HG02943 (cell line): ENCODE measurements at regions not wholly inside any gene's neighbourhood (a gene's known extent, or its start where the extent isn't known, plus 50 kb on each side); places are given as distances from the start of the nearest gene placed in this dataset.

Experiments
- ATAC-seq: cut with Tn5 transposase; IDR thresholded peaks from one replicate; pipeline ENCODE4 v1.9.1; 2021; ENCODE audit warnings: mild to moderate bottlenecking, low read depth, moderate library complexity; ENCODE audit not compliant: unreplicated experiment

- ATAC-seq, result peak; percentile 68
Measured at GRCh38 chr5:100479079-100479688, 56.0 kb upstream of the FAM174A start.

DNA sequence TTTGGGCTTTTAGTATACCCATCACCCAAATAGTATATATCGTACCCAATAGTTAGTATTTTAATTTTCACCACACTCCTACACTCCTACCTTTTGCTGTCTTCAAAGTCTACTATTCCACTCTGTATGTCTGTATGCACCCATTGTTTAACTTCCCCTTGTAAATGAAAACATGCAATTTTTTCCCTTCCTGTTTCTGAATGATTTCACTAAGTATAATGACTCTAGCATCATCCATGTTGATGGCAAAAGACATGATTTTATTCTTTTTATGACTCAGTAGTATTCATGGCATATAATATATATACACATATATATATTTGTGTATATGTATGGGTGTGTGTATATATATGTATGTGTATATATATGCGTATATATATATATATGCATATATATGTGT, 63.1 kb upstream of the FAM174A start:
- ATAC-seq, result no peak

GRCh38 chr5:100469767-100470166, 65.4 kb upstream of the FAM174A start:
- peak; percentile 98 for ATAC-seq

DNA sequence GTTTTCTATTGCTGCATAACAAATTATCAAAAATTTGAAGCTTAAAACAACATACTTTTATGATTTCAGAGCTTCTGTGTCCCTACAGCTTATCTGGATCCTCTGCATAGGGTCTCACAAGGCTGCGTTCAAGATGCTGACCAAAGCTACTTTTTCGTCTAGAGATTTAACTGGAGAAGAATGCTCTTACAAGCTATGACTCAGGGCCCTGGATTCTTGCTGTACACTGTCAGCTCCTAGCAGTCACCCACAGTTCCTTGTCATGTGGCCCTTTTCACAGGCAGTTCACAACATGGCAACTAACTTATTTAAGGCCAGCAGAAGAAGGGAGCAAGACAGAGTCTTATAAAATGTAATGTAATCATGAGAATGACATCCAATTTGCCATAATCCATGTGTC, 70.8 kb upstream of the FAM174A start:
- ATAC-seq, result no peak

DNA sequence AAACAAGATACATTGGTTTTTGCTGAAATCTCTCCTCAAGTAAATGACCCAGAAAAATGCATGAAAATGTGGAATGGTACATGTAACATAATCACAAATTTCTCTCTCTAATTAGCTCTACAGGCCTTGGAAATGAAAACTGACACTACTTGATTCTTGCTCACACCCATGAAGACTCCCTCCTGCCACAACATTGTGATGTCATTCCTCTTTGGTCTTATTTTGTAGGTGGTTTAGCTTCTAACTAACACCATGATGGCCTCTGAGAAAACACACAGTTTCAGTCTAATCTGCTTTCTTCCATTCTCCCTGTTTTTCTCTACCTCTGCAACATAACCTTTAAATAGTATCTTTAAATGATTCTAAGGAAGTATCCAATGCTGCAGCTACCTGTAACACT, 78.6 kb upstream of the FAM174A start:
- no peak for ATAC-seq

GRCh38 chr5:100452126-100452525, 83.0 kb upstream of the FAM174A start:
- no peak for ATAC-seq

DNA sequence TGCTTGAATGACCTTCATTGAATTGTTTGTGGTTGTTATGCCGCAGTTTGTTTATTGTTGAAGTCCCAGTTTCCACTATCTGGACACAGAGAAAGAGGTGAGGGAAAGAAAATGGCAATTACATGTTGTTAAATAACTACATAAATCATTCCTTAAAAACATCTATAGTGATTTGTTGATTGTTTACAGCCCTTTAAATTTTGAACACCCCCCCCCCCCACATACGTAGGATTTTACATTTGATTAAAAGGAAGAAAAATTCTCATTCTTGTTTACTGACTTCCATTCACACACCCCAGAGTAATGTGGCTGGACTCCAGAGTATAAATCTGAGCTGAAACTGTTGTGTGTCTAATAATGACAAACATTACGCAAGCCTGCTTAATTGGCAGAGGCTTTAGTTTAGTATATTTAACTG, 87.1 kb upstream of the FAM174A start:
- ATAC-seq, result no peak

GRCh38 chr5:100446879-100447430, 88.2 kb upstream of the FAM174A start:
- no peak for ATAC-seq

GRCh38 chr5:100444961-100445360, 90.2 kb upstream of the FAM174A start:
- no peak for ATAC-seq

GRCh38 chr5:100434815-100435214, 100.4 kb upstream of the FAM174A start:
- no peak for ATAC-seq

DNA sequence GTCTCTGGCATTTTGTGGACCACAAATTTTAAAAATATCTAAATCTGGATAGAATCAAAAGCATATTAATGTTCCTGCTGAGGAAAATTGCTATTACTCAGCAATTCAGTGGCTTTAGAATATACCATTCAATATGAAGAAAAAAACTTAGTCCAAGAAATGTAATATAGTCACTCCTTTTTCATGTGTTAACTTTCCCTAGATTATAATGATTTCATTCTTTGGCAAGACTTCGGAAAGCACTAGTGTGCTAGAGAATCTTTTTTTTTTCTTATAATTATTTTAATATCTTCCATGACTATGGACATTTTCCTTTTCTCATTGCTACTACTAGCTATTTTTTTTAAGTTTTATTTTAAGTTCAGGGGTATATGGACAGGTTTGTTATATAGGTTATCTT, 102.4 kb upstream of the FAM174A start:
- no peak for ATAC-seq

DNA sequence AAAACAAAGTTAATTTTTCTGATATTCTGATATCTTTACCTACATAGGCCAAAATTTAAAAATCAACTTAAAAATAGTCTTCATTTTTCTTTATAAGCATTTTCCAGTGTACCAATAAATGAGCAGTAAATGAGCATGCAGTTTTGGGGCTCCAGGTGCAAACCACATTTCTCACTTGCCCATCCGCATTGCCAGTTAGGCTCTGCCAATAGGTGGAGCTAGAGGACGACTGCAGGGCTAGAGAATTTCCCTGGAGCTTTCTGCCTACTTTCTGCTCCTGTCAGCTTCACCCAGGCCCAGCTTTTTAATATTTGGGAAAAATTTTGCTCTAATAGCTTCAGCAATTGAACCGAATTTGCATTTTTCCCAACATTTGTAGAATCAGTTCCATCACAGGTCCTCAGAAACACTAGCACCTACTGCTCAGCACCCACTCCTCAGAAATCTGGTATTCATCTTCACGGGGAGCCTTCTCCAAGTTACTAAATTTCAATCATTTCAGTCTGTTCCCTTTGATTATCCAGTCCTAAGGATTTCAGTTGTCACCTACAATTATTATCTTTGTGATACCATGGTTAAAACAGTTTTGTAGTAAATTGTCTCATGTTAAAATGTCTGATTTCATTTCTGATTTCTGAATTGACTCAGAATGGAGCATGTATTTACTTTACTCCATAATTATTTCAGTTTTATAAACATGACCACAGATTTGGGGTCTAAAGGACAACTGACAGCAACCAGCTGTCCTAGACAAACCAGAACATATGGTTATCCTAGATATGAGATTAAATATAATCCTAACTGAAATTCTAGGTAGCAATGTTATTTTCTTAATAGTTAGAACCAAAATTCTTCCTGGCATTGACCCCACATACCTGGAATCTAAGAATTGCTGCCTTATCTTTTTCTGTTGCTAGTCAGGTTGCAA, 104.6 kb upstream of the FAM174A start:
- ATAC-seq, result peak; percentile 69

DNA sequence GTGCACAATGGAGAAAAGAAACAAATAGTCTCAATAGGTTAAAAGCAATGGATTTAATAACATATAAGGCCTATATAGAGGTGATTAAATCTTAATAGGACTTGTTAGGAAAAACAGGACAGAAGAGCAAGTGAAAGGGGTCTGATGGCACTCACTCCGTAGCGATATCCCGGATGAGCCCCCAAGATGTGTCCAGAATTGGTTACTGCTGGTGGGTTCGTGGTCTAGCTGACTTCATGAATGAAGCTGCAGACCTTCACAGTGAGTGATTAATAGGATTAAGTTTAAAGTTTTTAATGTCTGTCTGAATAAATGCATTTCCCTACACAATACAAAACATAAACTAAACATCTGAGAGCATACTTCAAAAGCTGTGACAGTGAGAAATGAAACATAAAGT, 110.4 kb upstream of the FAM174A start:
- ATAC-seq, result no peak

DNA sequence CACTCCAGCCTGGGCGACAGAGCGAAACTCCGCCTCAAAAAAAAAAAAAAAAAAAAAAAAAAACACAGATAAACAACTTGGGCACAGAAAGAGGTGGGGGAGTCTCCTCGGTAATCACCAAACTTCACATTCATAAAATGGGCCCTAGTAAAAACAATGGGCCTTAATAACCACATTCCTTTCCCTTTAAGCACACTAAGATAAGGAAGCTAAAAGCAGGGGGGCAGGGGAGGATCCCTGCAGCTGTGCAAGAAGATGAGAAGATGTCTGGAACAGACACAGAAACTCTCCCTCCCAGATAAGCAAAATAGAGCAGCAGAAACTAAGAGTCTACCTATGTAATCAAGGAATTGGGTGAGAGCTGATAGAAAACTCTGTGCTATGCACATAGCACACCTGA, 111.2 kb upstream of the FAM174A start:
- no peak for ATAC-seq

DNA sequence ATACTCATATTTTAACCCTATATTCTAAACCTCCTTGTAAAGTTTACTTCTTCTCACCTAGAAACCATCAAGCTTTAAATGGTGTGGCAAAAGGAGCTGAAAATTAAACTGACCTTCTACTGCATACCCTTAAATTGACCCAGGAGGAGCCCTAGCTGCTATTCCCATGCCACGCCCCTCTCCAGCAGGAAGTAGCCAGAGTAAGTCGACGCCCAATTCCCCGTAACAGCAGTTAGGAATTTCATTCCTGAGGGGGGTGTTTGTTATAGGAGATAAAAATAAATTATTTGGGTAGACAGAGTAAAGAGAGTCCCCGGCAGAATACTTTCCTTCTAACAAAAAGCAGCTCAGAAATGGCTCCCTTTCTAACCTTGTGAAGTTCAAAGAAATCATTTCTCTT, 111.8 kb upstream of the FAM174A start:
- ATAC-seq, result no peak

GRCh38 chr5:100421360-100421759, 113.8 kb upstream of the FAM174A start:
- no peak for ATAC-seq

- ATAC-seq, result no peak
Measured at GRCh38 chr5:100418231-100418630, 116.9 kb upstream of the FAM174A start.

DNA sequence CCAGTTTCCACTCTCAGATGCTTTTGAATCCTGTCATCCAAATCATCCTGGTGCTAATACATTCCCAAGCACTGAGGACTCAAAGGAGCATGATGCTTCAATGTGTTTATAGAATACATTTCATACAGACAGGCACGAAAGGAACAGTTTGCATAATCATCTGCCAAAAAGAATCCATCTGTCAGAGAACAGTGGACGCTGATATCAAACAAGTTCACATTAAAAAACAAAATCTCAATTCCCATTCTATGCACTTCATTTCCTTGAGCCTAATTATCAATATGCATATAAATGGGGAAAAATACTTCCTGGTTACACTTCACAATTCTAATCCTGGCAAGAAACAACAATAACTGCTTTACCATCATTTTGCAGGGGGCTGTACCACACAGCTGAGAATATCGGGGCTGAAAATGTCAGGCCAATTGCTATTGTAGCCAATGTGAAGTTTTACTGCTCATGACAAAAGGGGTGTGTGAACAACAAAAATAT, 125.5 kb upstream of the FAM174A start:
- no peak for ATAC-seq

DNA sequence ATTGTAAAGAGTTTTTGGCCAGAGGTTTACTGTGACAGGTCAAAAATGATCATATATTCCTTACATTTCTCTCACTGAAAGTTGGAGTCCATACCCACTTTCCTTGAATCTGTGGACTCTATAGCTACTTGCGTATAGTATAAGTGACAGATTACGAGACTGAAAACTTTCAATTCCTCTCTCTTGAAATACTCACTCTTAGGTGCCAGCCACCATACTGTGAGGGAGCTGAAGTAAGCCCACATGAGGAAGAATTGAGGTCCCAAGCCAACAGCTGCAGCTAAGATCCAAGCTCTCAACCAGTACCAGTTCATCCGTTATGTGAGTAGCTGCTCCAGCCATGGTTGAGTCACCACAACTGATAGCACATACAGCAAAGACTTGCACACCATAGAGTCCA, 128.1 kb upstream of the FAM174A start:
- ATAC-seq, result no peak

- no peak for ATAC-seq
Measured at GRCh38 chr5:100406640-100407039, 128.5 kb upstream of the FAM174A start.

GRCh38 chr5:100402071-100402470, 133.1 kb upstream of the FAM174A start:
- ATAC-seq, result no peak

- no peak for ATAC-seq
Measured at GRCh38 chr5:100401149-100401548, 134.0 kb upstream of the FAM174A start.
